ENCODE measurements at regions not wholly inside any gene's neighbourhood (a gene's known extent, or its start where the extent isn't known, plus 50 kb on each side); places are given as distances from the start of the nearest gene placed in this dataset.
A peak's percentile ranks its signal among the peaks of the same experiment; 100 is the strongest.
"Not testable (repeated sequence)": the region's sequence is repeated elsewhere in the genome, so short reads cannot be mapped to it uniquely, and the experiment has no call there.

DNA sequence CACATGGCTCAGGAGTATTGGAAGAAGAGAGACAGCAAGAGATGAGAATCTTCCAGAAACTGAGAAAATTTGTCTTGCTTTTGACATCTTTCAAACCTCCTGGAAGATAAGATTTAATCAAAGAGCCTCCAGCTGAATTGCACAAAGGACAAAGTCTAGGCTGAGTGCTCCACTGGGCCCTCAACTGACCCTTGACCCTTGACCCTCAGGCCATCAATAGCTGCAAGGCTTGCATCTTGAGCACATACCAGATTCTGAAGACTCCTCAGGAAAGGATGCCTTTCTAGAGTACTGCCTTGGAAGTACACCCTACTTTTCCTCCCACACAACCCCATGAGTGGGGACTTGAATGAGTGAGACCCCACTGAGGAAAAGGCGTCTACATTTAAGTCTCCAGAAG, 1125.5 kb downstream of the BCL11A start:
- no peak for DNase-seq

GRCh38 chr2:59425247-59425646, 1128.2 kb downstream of the BCL11A start:
- no peak for DNase-seq

GRCh38 chr2:59413751-59414570, 1139.5 kb downstream of the BCL11A start:
- no peak for DNase-seq

GRCh38 chr2:59399126-59399525, 1154.3 kb downstream of the BCL11A start:
- no peak for DNase-seq

GRCh38 chr2:59398081-59398480, 1155.4 kb downstream of the BCL11A start:
- no peak for DNase-seq

- DNase-seq = no peak
These were observed 1154.0 kb upstream of the FANCL start for GRCh38 chr2:59395119-59395518.

DNA sequence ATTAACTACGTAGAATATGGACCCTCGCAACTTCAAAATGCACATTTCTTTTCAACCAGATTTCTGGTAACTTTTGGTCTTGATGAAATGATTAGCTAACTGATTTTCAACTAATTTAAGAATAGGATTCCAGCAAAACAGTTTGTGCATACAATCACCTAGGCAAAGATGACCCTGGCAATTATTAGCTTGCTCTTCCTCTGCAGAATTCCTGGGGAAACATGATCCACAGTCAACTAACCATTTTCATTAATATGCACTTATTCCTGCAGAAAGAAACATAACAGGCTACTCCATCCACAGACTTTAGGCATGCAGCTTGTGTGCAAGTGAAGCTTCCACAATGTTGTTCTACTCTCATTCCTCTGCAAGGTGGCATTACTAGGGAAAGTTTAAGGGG, 1150.8 kb upstream of the FANCL start:
- no peak for DNase-seq

GRCh38 chr2:59390581-59390980, 1149.5 kb upstream of the FANCL start:
- no peak for DNase-seq

GRCh38 chr2:59389240-59389639, 1148.1 kb upstream of the FANCL start:
- peak; percentile 5 for DNase-seq

GRCh38 chr2:59385971-59386370, 1144.8 kb upstream of the FANCL start:
- DNase-seq = no peak

GRCh38 chr2:59383473-59383872, 1142.3 kb upstream of the FANCL start:
- DNase-seq = no peak

DNA sequence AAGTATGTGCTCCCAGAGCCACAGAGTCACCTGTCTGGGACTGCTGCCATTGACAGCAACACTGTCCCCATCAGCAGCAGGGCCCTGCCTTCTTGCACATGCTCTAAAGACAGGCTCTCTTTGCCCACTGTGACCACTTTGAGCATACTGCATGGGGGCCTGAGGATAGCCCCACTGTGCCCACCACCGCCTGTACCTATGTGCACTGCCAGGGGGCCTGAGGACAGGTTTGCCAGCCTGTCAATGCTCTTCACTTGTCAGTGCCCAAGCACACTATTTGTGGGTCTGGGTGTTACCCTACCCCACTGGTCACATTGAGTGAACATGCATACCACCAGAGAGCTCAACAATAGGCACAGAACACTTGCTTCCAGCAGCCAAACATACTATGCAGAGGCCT, 1137.0 kb upstream of the FANCL start:
- DNase-seq = no peak

GRCh38 chr2:59366288-59366687, 1125.2 kb upstream of the FANCL start:
- DNase-seq = no peak

DNA sequence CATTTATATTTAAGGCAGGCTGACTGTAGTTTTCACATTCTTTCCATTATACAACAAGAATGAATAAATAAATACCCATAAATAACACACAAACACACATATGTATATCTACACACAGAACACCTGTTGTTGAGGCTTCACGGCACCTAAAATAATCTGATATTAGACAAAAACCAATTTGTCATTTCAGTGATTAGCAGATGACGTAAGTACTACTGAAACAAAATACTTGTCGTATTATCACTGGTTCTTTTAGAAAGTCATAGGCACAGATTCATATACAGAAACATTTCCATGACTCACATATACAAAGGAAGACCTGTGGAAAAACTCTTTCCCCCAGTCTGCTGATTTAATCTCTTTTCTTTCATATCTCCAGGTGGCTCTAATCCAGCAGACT, 1113.4 kb upstream of the FANCL start:
- no peak for DNase-seq

DNA sequence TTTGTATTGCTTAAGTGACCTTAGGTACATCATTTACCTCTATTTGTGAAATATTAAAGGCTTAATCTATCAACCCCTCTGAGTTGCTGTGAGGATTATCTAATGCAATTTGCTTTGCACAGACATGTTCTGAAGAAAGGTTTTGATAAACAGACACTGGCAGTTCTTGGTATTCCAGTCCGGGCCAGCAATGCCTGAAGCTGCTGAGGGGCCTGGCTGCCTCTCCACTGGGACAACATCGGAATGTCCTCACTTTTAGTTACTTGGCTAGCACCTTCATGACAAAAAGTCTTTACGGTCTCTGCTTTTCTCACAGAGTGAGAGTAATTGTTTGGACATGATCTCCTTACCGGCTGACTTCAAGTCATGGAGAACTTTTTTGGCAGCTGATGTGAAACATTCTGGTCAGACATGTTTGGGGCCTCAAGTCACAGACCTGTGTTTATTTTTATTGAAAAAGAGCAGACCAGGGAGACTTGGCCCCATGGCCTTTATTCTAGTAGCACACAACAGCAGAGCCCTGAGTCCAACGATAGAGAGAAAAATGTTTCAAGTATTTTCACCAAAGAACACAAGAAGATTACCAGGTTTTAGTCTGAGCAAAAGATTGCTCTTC, 1112.3 kb upstream of the FANCL start:
- DNase-seq = no peak

DNA sequence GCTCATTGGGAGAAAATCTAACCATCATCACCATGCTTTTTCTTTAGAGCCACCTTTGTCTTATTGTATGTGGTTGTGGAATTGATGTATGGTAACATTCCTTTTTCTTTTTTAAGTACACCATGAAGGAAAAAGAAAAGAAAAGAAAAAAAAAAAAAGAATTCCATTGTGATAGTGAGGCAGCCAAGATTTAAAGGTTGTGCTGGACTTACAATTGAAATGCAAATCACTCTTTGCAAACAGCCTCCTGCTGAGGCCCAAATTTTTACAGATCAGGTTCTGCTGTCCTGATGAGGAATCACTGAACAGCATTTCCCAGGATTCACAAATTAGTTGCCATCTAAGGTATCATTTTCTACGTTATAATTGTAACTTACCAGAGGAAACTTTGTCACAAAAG, 1101.0 kb upstream of the FANCL start:
- DNase-seq = no peak

- DNase-seq = no peak
These were observed 1098.7 kb upstream of the FANCL start for GRCh38 chr2:59339837-59340207.

- no peak for DNase-seq
These were observed 1098.2 kb upstream of the FANCL start for GRCh38 chr2:59339121-59339836.

GRCh38 chr2:59333007-59333406, 1091.9 kb upstream of the FANCL start:
- no peak for DNase-seq

GRCh38 chr2:59326581-59327365, 1085.6 kb upstream of the FANCL start:
- DNase-seq = not testable (repeated sequence)

DNA sequence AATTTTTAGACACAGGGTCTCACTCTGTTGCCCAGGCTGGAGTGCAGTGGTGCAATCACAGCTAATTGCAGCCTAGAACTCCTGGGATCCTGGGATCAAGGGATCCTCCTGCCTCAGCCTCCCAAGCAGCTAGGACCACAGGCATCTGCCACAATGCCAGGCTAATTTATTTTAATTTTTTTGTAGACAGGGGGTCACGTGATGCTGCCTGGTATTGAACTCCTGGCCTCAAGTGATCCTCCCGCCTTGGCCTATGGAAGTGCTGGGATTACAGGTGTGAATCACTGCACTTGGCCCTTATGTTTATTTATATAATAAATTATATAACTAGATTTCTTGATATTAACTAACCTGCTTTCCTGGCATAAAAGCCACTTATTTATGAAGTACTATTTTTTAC, 1081.7 kb upstream of the FANCL start:
- DNase-seq = no peak

DNA sequence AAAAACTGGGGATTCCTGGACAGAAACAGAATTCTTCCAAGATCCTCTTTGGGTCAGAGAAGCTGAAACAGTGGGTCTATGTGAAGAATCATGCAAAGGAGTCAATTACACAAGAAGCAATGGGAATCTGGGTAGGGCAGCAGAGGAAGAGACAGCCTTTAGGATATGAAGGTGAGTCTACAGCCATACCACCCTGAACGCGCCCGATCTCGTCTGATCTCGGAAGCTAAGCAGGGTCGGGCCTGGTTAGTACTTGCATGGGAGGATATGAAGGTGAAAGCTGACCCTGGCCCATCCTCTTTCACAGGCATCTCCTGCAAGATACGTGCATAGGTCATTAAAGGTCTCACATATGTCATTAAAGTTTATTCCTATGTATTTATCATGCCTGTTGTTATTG, 1080.9 kb upstream of the FANCL start:
- DNase-seq = no peak
